ENCODE measurements at regions not wholly inside any gene's neighbourhood (a gene's known extent, or its start where the extent isn't known, plus 50 kb on each side); places are given as distances from the start of the nearest gene placed in this dataset.

DNA sequence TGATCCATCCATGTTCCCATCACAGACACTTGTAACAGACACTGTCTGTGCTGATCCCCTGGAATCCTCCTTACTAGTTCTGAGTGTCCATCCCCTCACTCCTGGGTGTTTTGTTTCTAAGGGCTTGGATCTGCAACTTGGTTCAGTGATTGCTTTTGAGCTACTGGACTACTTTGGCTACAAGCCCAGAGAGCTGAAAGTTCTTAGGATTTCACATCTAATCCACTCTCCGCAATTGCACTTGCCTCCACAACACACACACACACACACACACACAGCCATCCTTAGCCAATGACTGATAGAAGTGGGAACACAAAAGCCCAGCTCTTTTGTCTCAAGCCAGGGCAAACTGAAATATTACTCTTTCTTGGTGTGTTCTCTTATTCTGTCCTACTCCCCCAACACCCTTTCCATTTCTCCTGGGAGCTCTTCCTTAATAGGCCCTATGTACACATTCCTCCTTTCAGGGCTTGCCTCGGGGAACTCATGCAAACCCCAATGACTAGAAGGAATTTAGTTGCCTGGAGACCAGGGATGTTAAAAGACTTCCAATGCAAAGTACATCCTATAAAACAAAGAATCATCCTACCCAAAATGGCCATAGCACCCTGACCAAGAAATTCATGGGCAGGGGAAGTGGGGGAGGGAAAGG lies 206.1 kb upstream of the UBE2E2 start:
- no peaks in the 10 kb centered on the region for H3K36me3 Mint-ChIP-seq (ENCODE audit: unreplicated experiment)
- H3K4me1 Mint-ChIP-seq (ENCODE audit: unreplicated experiment): peaks cover 10% of the 10 kb centered on the region
- no peak for DNase-seq (ENCODE audit: extremely low spot score, unreplicated experiment)
- TF ChIP-seq, protein P1, sequence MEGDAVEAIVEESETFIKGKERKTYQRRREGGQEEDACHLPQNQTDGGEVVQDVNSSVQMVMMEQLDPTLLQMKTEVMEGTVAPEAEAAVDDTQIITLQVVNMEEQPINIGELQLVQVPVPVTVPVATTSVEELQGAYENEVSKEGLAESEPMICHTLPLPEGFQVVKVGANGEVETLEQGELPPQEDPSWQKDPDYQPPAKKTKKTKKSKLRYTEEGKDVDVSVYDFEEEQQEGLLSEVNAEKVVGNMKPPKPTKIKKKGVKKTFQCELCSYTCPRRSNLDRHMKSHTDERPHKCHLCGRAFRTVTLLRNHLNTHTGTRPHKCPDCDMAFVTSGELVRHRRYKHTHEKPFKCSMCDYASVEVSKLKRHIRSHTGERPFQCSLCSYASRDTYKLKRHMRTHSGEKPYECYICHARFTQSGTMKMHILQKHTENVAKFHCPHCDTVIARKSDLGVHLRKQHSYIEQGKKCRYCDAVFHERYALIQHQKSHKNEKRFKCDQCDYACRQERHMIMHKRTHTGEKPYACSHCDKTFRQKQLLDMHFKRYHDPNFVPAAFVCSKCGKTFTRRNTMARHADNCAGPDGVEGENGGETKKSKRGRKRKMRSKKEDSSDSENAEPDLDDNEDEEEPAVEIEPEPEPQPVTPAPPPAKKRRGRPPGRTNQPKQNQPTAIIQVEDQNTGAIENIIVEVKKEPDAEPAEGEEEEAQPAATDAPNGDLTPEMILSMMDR (IDR thresholded peaks at IDR 0.05): no peak
- no peaks in the 10 kb centered on the region for H3K9me3 Mint-ChIP-seq (ENCODE audit: unreplicated experiment)
- no peak overlapping the region for H3K4me3 Mint-ChIP-seq (ENCODE audit: unreplicated experiment)
- H3K27ac Mint-ChIP-seq (ENCODE audit: unreplicated experiment): no peak overlapping the region
- H3K27me3 Mint-ChIP-seq (ENCODE audit: unreplicated experiment): peaks cover 4% of the 10 kb centered on the region

DNA sequence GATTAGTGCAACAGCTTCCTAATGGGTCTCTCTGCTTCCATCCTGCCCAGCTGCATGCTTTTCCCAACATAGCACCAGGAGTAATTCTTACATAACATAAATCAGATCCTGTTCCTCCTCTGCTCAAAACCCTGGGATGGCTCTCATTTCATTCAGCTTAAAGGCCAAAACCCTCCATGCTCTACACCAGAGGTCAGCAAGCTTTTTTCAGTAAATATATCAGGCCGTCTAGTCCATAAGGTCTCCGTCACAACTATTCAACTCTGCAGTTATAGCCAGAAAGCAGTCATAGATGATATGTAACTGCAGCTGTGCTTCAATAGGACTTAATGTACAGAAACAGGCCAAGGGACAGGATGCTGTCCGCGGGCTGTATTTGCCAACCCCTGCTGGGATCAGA lies 202.8 kb upstream of the UBE2E2 start:
- Mint-ChIP-seq H3K9me3 (ENCODE audit: unreplicated experiment) (no peaks in the 10 kb centered on the region), H3K36me3 (ENCODE audit: unreplicated experiment) (no peaks in the 10 kb centered on the region), H3K27ac (ENCODE audit: unreplicated experiment) (no peak overlapping the region), H3K27me3 (ENCODE audit: unreplicated experiment) (no peaks in the 10 kb centered on the region), H3K4me3 (ENCODE audit: unreplicated experiment) (no peak overlapping the region), H3K4me1 (ENCODE audit: unreplicated experiment) (peaks cover 20% of the 10 kb centered on the region)
- TF ChIP-seq, protein P1 (IDR thresholded peaks at IDR 0.05): no peak
- DNase-seq (ENCODE audit: extremely low spot score, unreplicated experiment): no peak

DNA sequence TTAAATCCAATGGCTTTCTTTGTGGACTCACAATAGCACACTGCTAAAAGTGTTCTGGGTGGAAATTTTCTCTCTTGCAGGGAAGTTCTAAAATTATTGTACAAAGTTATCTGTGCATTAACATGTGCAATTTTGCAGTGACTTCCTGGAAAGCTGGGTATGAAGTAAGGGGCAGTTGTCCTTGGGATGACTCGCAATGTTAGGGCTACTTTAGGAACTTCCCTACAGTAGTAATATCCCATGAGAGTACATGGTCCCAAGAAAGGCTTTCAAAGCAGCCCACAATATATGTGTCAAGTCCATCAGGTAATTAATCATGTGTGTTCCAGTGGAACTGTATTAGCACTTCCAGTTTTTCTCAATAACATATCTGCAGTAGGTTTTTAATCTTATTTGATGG lies 201.0 kb upstream of the UBE2E2 start:
- no peak overlapping the region for H3K4me3 Mint-ChIP-seq (ENCODE audit: unreplicated experiment)
- no peaks in the 10 kb centered on the region for H3K27me3 Mint-ChIP-seq (ENCODE audit: unreplicated experiment)
- no peak for DNase-seq (ENCODE audit: extremely low spot score, unreplicated experiment)
- H3K9me3 Mint-ChIP-seq (ENCODE audit: unreplicated experiment): no peaks in the 10 kb centered on the region
- no peaks in the 10 kb centered on the region for H3K36me3 Mint-ChIP-seq (ENCODE audit: unreplicated experiment)
- TF ChIP-seq, protein P1 (IDR thresholded peaks at IDR 0.05): no peak
- peaks cover 15% of the 10 kb centered on the region for H3K4me1 Mint-ChIP-seq (ENCODE audit: unreplicated experiment)
- no peak overlapping the region for H3K27ac Mint-ChIP-seq (ENCODE audit: unreplicated experiment)

DNA sequence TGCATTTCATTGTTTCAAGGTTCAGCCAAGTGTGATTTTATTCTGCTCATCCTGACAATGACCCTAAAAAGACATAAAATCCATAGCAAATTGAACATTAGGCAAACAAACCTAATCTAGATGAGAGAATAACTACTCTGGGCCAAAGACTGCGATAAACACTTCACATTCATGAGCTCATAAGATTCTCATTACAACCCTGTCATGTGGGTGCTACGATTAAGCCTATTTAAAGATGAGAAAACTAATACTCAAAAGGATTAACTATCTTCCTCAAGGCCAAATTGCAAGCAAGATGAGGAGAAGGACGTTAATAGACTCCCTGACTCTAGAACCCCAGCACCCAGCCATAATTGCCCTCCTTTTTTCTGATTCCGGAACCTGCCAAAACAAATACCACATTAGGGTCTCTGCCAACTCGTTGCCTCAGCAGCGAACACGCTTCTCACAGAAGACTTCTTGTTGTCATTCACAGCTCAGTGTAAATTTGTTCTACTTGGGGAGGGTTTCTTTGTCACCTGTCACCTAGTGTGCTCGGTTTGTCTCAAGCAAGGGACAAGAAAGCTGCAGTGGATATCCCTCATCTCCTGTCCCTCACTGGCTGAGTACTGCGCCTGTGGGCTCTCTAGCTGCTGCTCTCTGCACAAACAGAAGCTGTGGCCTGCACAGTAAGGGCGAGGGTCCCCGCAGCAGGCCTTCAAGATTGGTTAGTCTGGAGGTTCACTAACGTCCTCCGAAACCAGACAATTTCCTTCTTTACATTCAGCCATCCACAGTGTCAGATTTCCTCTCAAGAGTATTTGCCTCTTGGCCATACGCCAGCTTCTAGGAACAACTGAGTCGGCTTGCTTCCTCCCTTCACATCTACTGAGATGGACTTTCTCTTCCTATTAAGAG lies 200.0 kb upstream of the UBE2E2 start:
- no peak overlapping the region for H3K27ac Mint-ChIP-seq (ENCODE audit: unreplicated experiment)
- no peak overlapping the region for H3K4me3 Mint-ChIP-seq (ENCODE audit: unreplicated experiment)
- H3K27me3 Mint-ChIP-seq (ENCODE audit: unreplicated experiment): no peaks in the 10 kb centered on the region
- DNase-seq (ENCODE audit: extremely low spot score, unreplicated experiment): no peak
- H3K4me1 Mint-ChIP-seq (ENCODE audit: unreplicated experiment): peaks cover 19% of the 10 kb centered on the region
- TF ChIP-seq, protein P1 (IDR thresholded peaks at IDR 0.05): no peak
- H3K36me3 Mint-ChIP-seq (ENCODE audit: unreplicated experiment): no peaks in the 10 kb centered on the region
- H3K9me3 Mint-ChIP-seq (ENCODE audit: unreplicated experiment): no peaks in the 10 kb centered on the region

DNA sequence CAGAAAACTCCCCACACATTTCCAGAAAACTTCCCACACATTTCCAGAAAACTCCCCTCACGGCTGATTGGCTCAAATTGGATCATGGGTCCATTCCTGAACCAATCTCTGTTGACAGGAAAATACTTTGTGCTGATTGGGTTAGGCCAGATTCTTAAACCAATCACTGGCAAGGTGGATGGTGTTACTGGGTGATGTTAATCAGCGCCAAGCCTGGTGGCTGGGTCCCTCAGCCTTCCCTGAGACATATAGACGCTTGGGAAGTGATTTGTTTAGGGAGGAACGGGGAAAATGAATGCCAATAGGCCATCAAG lies 199.4 kb upstream of the UBE2E2 start:
- no peak for DNase-seq (ENCODE audit: extremely low spot score, unreplicated experiment)
- H3K4me1 Mint-ChIP-seq (ENCODE audit: unreplicated experiment): peaks cover 19% of the 10 kb centered on the region
- no peaks in the 10 kb centered on the region for H3K27me3 Mint-ChIP-seq (ENCODE audit: unreplicated experiment)
- TF ChIP-seq, protein P1 (IDR thresholded peaks at IDR 0.05): no peak
- H3K36me3 Mint-ChIP-seq (ENCODE audit: unreplicated experiment): no peaks in the 10 kb centered on the region
- H3K9me3 Mint-ChIP-seq (ENCODE audit: unreplicated experiment): no peaks in the 10 kb centered on the region
- H3K27ac Mint-ChIP-seq (ENCODE audit: unreplicated experiment): no peak overlapping the region
- H3K4me3 Mint-ChIP-seq (ENCODE audit: unreplicated experiment): no peak overlapping the region
